ENCODE measurements at regions not wholly inside any gene's neighbourhood (a gene's known extent, or its start where the extent isn't known, plus 50 kb on each side); places are given as distances from the start of the nearest gene placed in this dataset.

- TF ChIP-seq CTCF (conservative IDR thresholded peaks at IDR 0.05), result no peak
- H3K27ac Mint-ChIP-seq, result no peak overlapping the region
- H3K27me3 Mint-ChIP-seq, result no peaks in the 10 kb centered on the region
Measured at GRCh38 chr2:83085869-83086268, 1373.2 kb downstream of the SUCLG1 start.

GRCh38 chr2:83081826-83082690 is 1377.0 kb downstream of the SUCLG1 start:
- no peak overlapping the region for H3K4me3 Mint-ChIP-seq
- no peaks in the 10 kb centered on the region for H3K36me3 Mint-ChIP-seq
- H3K4me1 Mint-ChIP-seq (ENCODE audit: unreplicated experiment), result peaks cover 6% of the 10 kb centered on the region
- no peaks in the 10 kb centered on the region for H3K9me3 Mint-ChIP-seq
- no peaks in the 10 kb centered on the region for H3K27me3 Mint-ChIP-seq
- DNase-seq (ENCODE audit: extremely low spot score, unreplicated experiment), result no peak
- no peak overlapping the region for H3K27ac Mint-ChIP-seq
- no peak for TF ChIP-seq CTCF (conservative IDR thresholded peaks at IDR 0.05)

More at GRCh38 chr2:83085869-83086268, 1373.2 kb downstream of the SUCLG1 start:
- Mint-ChIP-seq H3K4me1 (ENCODE audit: unreplicated experiment) (peaks cover 6% of the 10 kb centered on the region), H3K4me3 (no peak overlapping the region), H3K9me3 (no peaks in the 10 kb centered on the region), H3K36me3 (no peaks in the 10 kb centered on the region)
- no peak for DNase-seq (ENCODE audit: extremely low spot score, unreplicated experiment)

GRCh38 chr2:83079007-83079406 is 1380.1 kb downstream of the SUCLG1 start:
- Mint-ChIP-seq H3K9me3 (no peaks in the 10 kb centered on the region), H3K27me3 (peaks cover 3% of the 10 kb centered on the region), H3K4me1 (ENCODE audit: unreplicated experiment) (peaks cover 6% of the 10 kb centered on the region), H3K27ac (no peak overlapping the region), H3K36me3 (no peaks in the 10 kb centered on the region), H3K4me3 (no peak overlapping the region)
- no peak for TF ChIP-seq CTCF (conservative IDR thresholded peaks at IDR 0.05)
- no peak for DNase-seq (ENCODE audit: extremely low spot score, unreplicated experiment)

- Mint-ChIP-seq H3K27ac (no peak overlapping the region), H3K36me3 (no peaks in the 10 kb centered on the region), H3K27me3 (peaks cover 3% of the 10 kb centered on the region), H3K4me3 (no peak overlapping the region), H3K9me3 (no peaks in the 10 kb centered on the region), H3K4me1 (ENCODE audit: unreplicated experiment) (peaks cover 8% of the 10 kb centered on the region)
- no peak for TF ChIP-seq CTCF (conservative IDR thresholded peaks at IDR 0.05)
- no peak for DNase-seq (ENCODE audit: extremely low spot score, unreplicated experiment)
Measured at GRCh38 chr2:83072767-83073166, 1386.3 kb downstream of the SUCLG1 start.

GRCh38 chr2:83071914-83072313 is 1387.2 kb downstream of the SUCLG1 start:
- no peaks in the 10 kb centered on the region for H3K9me3 Mint-ChIP-seq
- H3K36me3 Mint-ChIP-seq, result no peaks in the 10 kb centered on the region
- no peak overlapping the region for H3K4me3 Mint-ChIP-seq
- no peak for DNase-seq (ENCODE audit: extremely low spot score, unreplicated experiment)
- peaks cover 3% of the 10 kb centered on the region for H3K27me3 Mint-ChIP-seq
- no peak for TF ChIP-seq CTCF (conservative IDR thresholded peaks at IDR 0.05)
- no peak overlapping the region for H3K27ac Mint-ChIP-seq
- H3K4me1 Mint-ChIP-seq (ENCODE audit: unreplicated experiment), result peaks cover 9% of the 10 kb centered on the region
